ENCODE measurements at regions not wholly inside any gene's neighbourhood (a gene's known extent, or its start where the extent isn't known, plus 50 kb on each side); places are given as distances from the start of the nearest gene placed in this dataset.

GRCh38 chr20:22384978-22385377 lies 199.4 kb downstream of the FOXA2 start:
- Histone ChIP-seq H3K4me3 (no peak overlapping the region), H3K27ac (no peak overlapping the region), H3K4me1 (no peaks in the 10 kb centered on the region), H3K27me3 (no peaks in the 10 kb centered on the region), H3K9me3 (no peaks in the 10 kb centered on the region), H3K36me3 (no peaks in the 10 kb centered on the region)
- no peak for TF ChIP-seq CTCF (IDR thresholded peaks at IDR 0.05)
- no peak for DNase-seq (ENCODE audit: low spot score)

- Histone ChIP-seq H3K27ac (no peak overlapping the region), H3K9me3 (no peaks in the 10 kb centered on the region), H3K4me3 (no peak overlapping the region), H3K36me3 (no peaks in the 10 kb centered on the region), H3K4me1 (no peaks in the 10 kb centered on the region), H3K27me3 (no peaks in the 10 kb centered on the region)
- DNase-seq (ENCODE audit: low spot score), result no peak
- no peak for TF ChIP-seq CTCF (IDR thresholded peaks at IDR 0.05)
These were observed 201.2 kb downstream of the FOXA2 start for GRCh38 chr20:22383156-22383555.

GRCh38 chr20:22382742-22383141 lies 201.6 kb downstream of the FOXA2 start:
- DNase-seq (ENCODE audit: low spot score), result no peak
- no peak overlapping the region for H3K4me3 ChIP-seq
- no peaks in the 10 kb centered on the region for H3K27me3 ChIP-seq
- no peaks in the 10 kb centered on the region for H3K9me3 ChIP-seq
- no peak for TF ChIP-seq CTCF (IDR thresholded peaks at IDR 0.05)
- no peaks in the 10 kb centered on the region for H3K36me3 ChIP-seq
- no peak overlapping the region for H3K27ac ChIP-seq
- H3K4me1 ChIP-seq, result no peaks in the 10 kb centered on the region

- no peak for DNase-seq (ENCODE audit: low spot score)
- Histone ChIP-seq H3K36me3 (no peaks in the 10 kb centered on the region), H3K27me3 (no peaks in the 10 kb centered on the region), H3K4me1 (no peaks in the 10 kb centered on the region), H3K27ac (no peak overlapping the region), H3K4me3 (no peak overlapping the region), H3K9me3 (no peaks in the 10 kb centered on the region)
- TF ChIP-seq CTCF (IDR thresholded peaks at IDR 0.05), result no peak
These were observed 202.5 kb downstream of the FOXA2 start for GRCh38 chr20:22381812-22382416.

GRCh38 chr20:22379472-22379871 lies 204.9 kb downstream of the FOXA2 start:
- H3K4me3 ChIP-seq, result no peak overlapping the region
- TF ChIP-seq CTCF (IDR thresholded peaks at IDR 0.05), result no peak
- no peaks in the 10 kb centered on the region for H3K4me1 ChIP-seq
- no peaks in the 10 kb centered on the region for H3K9me3 ChIP-seq
- H3K36me3 ChIP-seq, result no peaks in the 10 kb centered on the region
- no peaks in the 10 kb centered on the region for H3K27me3 ChIP-seq
- H3K27ac ChIP-seq, result no peak overlapping the region
- DNase-seq (ENCODE audit: low spot score), result no peak
